HepG2 (cell line): ENCODE measurements at regions not wholly inside any gene's neighbourhood (a gene's known extent, or its start where the extent isn't known, plus 50 kb on each side); places are given as distances from the start of the nearest gene placed in this dataset.

Experiments used
- ATAC-seq: fragments of 200-7000 bp; cut with Tn5 transposase; 3 replicates; pipeline ENCODE4 v1.9.1; 2020; ENCODE audit warnings: mild to moderate bottlenecking, moderate library complexity
- BruUV-seq: library from RNA; stranded (reverse); fragments of 400-500 nt; replicated peaks from 2 replicates; lab custom pipeline; 2021; lab: Mats Ljungman, UMichigan
- CTCF ChIA-PET: fragments of 300-600 bp; formaldehyde crosslinking; extraction: SDS; loops from one replicate; lab custom pipeline; 2021; ENCODE audit warnings: low total read pairs, inconsistent platforms, low intra/inter-chr PET ratio; lab: Yijun Ruan, JAX
- POLR2A ChIA-PET: fragments of 350-600 bp; sonication (Branson Sonifier 250); formaldehyde crosslinking; loops from one replicate; lab custom pipeline; 2020; ENCODE audit warnings: antibody characterized with exemption, inconsistent platforms; lab: Yijun Ruan, JAX
- DNase-seq: peaks from one replicate; pipeline ENCODE4 v3.0.0-alpha.2; 2015; ENCODE audit warnings: low spot score
- FAIRE-seq: peaks from 3 replicates; lab custom pipeline; 2011; peaks lifted over from hg19 to GRCh38; lab: Jason Lieb, UNC
- H2AFZ ChIP-seq: one replicate; pipeline ENCODE4 v1.6.1; 2011; ENCODE audit warnings: low read length, inconsistent platforms
- H3K27ac ChIP-seq: fragments of 300-600 bp; 3 replicates; pipeline ENCODE4 v1.8.0; 2011; ENCODE audit warnings: mixed run types, mild to moderate bottlenecking, mixed read lengths, low read length, inconsistent platforms; ENCODE audit not compliant: insufficient read depth; ENCODE audit errors: extremely low read length
- H3K27me3 ChIP-seq, 2 experiments: fragments of 200-600 bp in 1 of 2; 2 replicates in 1 of 2; 3 replicates in 1 of 2; pipeline versions ENCODE4 v1.6.0 to v1.8.0; 2011; ENCODE audit warnings: low read length in 2 of 2, mild to moderate bottlenecking in 2 of 2, moderate library complexity in 2 of 2, inconsistent platforms in 1 of 2; ENCODE audit not compliant: insufficient read depth in 2 of 2, control insufficient read depth in 1 of 2
- H3K36me3 ChIP-seq, 2 experiments: fragments of 200-600 bp in 1 of 2; replicated peaks in 1 of 2; 2 replicates in 1 of 2; 3 replicates in 1 of 2; pipeline versions ENCODE4 v1.5.1 to v1.8.0; 2011; ENCODE audit warnings: low read length in 2 of 2, inconsistent platforms in 1 of 2; ENCODE audit not compliant: insufficient read depth in 2 of 2, control insufficient read depth in 1 of 2
- H3K4me1 ChIP-seq: 2 replicates; pipeline ENCODE4 v1.5.1; 2012; ENCODE audit warnings: low read length, inconsistent platforms; ENCODE audit not compliant: insufficient read depth
- H3K4me2 ChIP-seq: 2 replicates; pipeline ENCODE4 v1.6.0; 2011; ENCODE audit warnings: low read depth, low read length, inconsistent platforms
- H3K4me3 ChIP-seq, 3 experiments: fragments of 200-600 bp in 1 of 3; sonication (generic), shearing (Covaris generic) in 1 of 3; replicated peaks in 1 of 3; 2 replicates each; pipeline ENCODE4 v1.5.1; 2011 to 2016; ENCODE audit warnings: low read length in 3 of 3, inconsistent platforms in 2 of 3, low read depth in 2 of 3, mild to moderate bottlenecking in 2 of 3, control low read depth in 1 of 3, mixed read lengths in 1 of 3; ENCODE audit not compliant: insufficient read depth in 1 of 3
- H3K79me2 ChIP-seq: one replicate; pipeline ENCODE4 v1.6.1; 2011; ENCODE audit warnings: low read length, inconsistent platforms; ENCODE audit not compliant: insufficient read depth
- H3K9ac ChIP-seq: 2 replicates; pipeline ENCODE4 v1.6.0; 2011; ENCODE audit warnings: mild to moderate bottlenecking, low read depth, low read length, inconsistent platforms; ENCODE audit not compliant: insufficient read depth
- H3K9me3 ChIP-seq: 2 replicates; pipeline ENCODE4 v1.5.1; 2012; ENCODE audit warnings: mild to moderate bottlenecking, low read length
- H4K20me1 ChIP-seq: 2 replicates; pipeline ENCODE4 v1.6.0; 2011; ENCODE audit warnings: inconsistent platforms, mild to moderate bottlenecking, low read length, moderate library complexity; ENCODE audit not compliant: insufficient read depth
- ADNP ChIP-seq: sonication (generic); formaldehyde crosslinking; IDR thresholded peaks from 2 replicates; pipeline ENCODE4 v1.4.0; 2020; ENCODE audit warnings: missing genetic modification reagents
- CREB1 ChIP-seq, 2 experiments: fragments of 450-650 bp in 1 of 2; IDR thresholded peaks; 2 replicates each; pipeline ENCODE4 v1.6.1; 2016 to 2017; ENCODE audit warnings: control low read depth in 1 of 2, mild to moderate bottlenecking in 1 of 2, missing compliant biosample characterization in 1 of 2, missing genetic modification characterization in 1 of 2
- HIVEP1 ChIP-seq: sonication (generic); formaldehyde crosslinking; IDR thresholded peaks from 2 replicates; pipeline ENCODE4 v1.4.0; 2020; ENCODE audit warnings: mild to moderate bottlenecking, missing genetic modification reagents
- REXO4 ChIP-seq: sonication (generic); formaldehyde crosslinking; IDR thresholded peaks from 2 replicates; pipeline ENCODE4 v1.8.0; 2022; ENCODE audit warnings: missing genetic modification reagents, mild to moderate bottlenecking, borderline replicate concordance
- RNF2 ChIP-seq: fragments of 450-650 bp; conservative IDR thresholded peaks from 2 replicates; pipeline ENCODE4 v1.6.1; 2016; ENCODE audit warnings: low read depth
- SALL2 ChIP-seq: sonication (generic); formaldehyde crosslinking; IDR thresholded peaks from 2 replicates; pipeline ENCODE4 v1.8.1; 2023; ENCODE audit warnings: mild to moderate bottlenecking, missing genetic modification reagents, inconsistent platforms
- TBX2 ChIP-seq: sonication (generic); formaldehyde crosslinking; IDR thresholded peaks from 2 replicates; pipeline ENCODE4 v1.5.0; 2020; ENCODE audit warnings: missing genetic modification reagents, mild to moderate bottlenecking, borderline replicate concordance
- ZFP36L2 ChIP-seq: sonication (generic); formaldehyde crosslinking; IDR thresholded peaks from 2 replicates; pipeline ENCODE4 v1.4.0; 2020; ENCODE audit warnings: missing genetic modification reagents
- ZMYM3 ChIP-seq: sonication (generic); formaldehyde crosslinking; IDR thresholded peaks from 2 replicates; pipeline ENCODE4 v1.5.1; 2020; ENCODE audit warnings: mild to moderate bottlenecking, missing genetic modification reagents
- ZNF124 ChIP-seq: sonication (generic); formaldehyde crosslinking; IDR thresholded peaks from 2 replicates; pipeline ENCODE4 v1.4.0; 2020; ENCODE audit warnings: missing genetic modification reagents
- ZNF614 ChIP-seq: IDR thresholded peaks from 2 replicates; pipeline ENCODE4 v1.6.1; 2018; ENCODE audit warnings: missing biosample characterization, missing genetic modification reagents, inconsistent platforms, borderline replicate concordance
- WGBS: methylation state at CpG from one replicate; pipeline ENCODE4 v1.1.6; 2017; ENCODE audit warnings: low lambda C conversion rate; 5-methylcytosine and 5-hydroxymethylcytosine counted together
- in situ Hi-C: cut with HindIII; loops from 2 replicates; pipeline ENCODE4 v1.10.0; 2017; ENCODE audit warnings: low pct_unique_long_range_greater_than_20kb; ENCODE audit not compliant: extremely low pct_ligation_motif_present
- intact Hi-C: fragments of 100-400 bp; cut with micrococcal nuclease; formaldehyde crosslinking; loops from one replicate; pipeline ENCODE4 v1.10.0; 2022; ENCODE audit not compliant: unreplicated experiment
- TF ChIP-seq, protein P1 (sequence below): IDR thresholded peaks from 2 replicates; pipeline ENCODE4 v1.6.1; 2016; ENCODE audit warnings: control low read depth
- TF ChIP-seq, protein P2 (sequence below): sonication (generic); formaldehyde crosslinking; IDR thresholded peaks from 2 replicates; pipeline ENCODE4 v1.4.0; 2020; ENCODE audit warnings: missing genetic modification reagents, mild to moderate bottlenecking, borderline replicate concordance
- TF ChIP-seq, protein P3 (sequence below): sonication (generic); formaldehyde crosslinking; IDR thresholded peaks from 2 replicates; pipeline ENCODE4 v1.8.1; 2023; ENCODE audit warnings: missing genetic modification reagents, inconsistent platforms, borderline replicate concordance
- TF ChIP-seq, protein P4 (sequence below): sonication (generic); formaldehyde crosslinking; IDR thresholded peaks from 2 replicates; pipeline ENCODE4 v1.5.1; 2020; ENCODE audit warnings: mild to moderate bottlenecking, missing genetic modification reagents, borderline replicate concordance

DNA sequence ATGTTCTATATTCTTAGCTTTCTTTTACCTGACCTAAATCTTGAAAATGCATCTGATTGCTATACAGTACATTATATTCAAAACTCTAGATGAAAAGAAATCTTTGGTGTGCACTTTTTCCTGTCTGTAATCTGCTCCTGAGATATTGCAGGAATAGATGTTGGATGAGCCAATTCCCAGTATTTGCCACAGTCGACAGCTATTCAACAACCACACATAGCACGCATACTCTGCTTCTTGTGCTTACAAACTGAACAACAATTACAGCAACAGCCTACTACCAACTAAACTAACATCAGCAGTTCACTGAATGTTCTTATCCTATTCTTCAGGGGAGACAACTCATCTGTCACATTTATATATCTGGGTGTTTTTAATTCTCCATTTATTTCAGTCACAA lies 573.9 kb upstream of the GRID2 start:
- no peak for ATAC-seq
- no peak for FAIRE-seq
- H3K4me1 ChIP-seq = no peaks in the 10 kb centered on the region
- no peaks in the 10 kb centered on the region for H3K79me2 ChIP-seq
- no peak overlapping the region for H3K4me3 ChIP-seq
- H3K4me2 ChIP-seq = no peak overlapping the region
- ChIA-PET POLR2A (no interaction called here), CTCF (no interaction called here)
- WGBS = 19% methylated on average over 2 of the region's 2 CpGs
- H3K36me3 ChIP-seq = no peaks in the 10 kb centered on the region
- no peak for DNase-seq
- no peaks in the 10 kb centered on the region for H3K9me3 ChIP-seq
- BruUV-seq = no TSS peak
- H4K20me1 ChIP-seq = no peaks in the 10 kb centered on the region
- no peak overlapping the region for H3K9ac ChIP-seq
- in situ Hi-C loops (no loop called here), intact Hi-C loops (no loop called here)
- H3K27ac ChIP-seq = no peak overlapping the region
- H3K27me3 ChIP-seq = no peaks in the 10 kb centered on the region
- H2AFZ ChIP-seq = no peak overlapping the region
- no peak for TF ChIP-seq TBX2 (CRISPR knock-in tag)
- TF ChIP-seq, protein P1, sequence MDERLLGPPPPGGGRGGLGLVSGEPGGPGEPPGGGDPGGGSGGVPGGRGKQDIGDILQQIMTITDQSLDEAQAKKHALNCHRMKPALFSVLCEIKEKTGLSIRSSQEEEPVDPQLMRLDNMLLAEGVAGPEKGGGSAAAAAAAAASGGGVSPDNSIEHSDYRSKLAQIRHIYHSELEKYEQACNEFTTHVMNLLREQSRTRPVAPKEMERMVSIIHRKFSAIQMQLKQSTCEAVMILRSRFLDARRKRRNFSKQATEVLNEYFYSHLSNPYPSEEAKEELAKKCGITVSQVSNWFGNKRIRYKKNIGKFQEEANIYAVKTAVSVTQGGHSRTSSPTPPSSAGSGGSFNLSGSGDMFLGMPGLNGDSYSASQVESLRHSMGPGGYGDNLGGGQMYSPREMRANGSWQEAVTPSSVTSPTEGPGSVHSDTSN = no peak
- TF ChIP-seq RNF2 = no peak
- TF ChIP-seq, protein P2, sequence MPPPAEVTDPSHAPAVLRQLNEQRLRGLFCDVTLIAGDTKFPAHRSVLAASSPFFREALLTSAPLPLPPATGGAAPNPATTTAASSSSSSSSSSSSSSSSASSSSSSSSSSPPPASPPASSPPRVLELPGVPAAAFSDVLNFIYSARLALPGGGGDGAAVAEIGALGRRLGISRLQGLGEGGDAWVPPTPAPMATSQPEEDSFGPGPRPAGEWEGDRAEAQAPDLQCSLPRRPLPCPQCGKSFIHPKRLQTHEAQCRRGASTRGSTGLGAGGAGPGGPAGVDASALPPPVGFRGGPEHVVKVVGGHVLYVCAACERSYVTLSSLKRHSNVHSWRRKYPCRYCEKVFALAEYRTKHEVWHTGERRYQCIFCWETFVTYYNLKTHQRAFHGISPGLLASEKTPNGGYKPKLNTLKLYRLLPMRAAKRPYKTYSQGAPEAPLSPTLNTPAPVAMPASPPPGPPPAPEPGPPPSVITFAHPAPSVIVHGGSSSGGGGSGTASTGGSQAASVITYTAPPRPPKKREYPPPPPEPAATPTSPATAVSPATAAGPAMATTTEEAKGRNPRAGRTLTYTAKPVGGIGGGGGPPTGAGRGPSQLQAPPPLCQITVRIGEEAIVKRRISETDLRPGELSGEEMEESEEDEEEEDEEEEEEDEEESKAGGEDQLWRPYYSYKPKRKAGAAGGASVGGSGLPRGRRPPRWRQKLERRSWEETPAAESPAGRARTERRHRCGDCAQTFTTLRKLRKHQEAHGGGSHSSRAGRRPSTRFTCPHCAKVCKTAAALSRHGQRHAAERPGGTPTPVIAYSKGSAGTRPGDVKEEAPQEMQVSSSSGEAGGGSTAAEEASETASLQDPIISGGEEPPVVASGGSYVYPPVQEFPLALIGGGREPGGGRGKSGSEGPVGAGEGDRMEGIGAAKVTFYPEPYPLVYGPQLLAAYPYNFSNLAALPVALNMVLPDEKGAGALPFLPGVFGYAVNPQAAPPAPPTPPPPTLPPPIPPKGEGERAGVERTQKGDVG (CRISPR knock-in tag) = no peak
- TF ChIP-seq ADNP (CRISPR knock-in tag) = no peak
- TF ChIP-seq, protein P3, sequence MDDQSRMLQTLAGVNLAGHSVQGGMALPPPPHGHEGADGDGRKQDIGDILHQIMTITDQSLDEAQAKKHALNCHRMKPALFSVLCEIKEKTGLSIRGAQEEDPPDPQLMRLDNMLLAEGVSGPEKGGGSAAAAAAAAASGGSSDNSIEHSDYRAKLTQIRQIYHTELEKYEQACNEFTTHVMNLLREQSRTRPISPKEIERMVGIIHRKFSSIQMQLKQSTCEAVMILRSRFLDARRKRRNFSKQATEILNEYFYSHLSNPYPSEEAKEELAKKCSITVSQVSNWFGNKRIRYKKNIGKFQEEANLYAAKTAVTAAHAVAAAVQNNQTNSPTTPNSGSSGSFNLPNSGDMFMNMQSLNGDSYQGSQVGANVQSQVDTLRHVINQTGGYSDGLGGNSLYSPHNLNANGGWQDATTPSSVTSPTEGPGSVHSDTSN (CRISPR knock-in tag) = no peak
- no peak for TF ChIP-seq SALL2 (CRISPR knock-in tag)
- no peak for TF ChIP-seq ZNF614 (CRISPR knock-in tag)
- TF ChIP-seq REXO4 (CRISPR knock-in tag) = no peak
- TF ChIP-seq CREB1 (IDR thresholded peaks at IDR 0.05) = no peak
- no peak for TF ChIP-seq CREB1 (CRISPR knock-in tag; IDR thresholded peaks at IDR 0.05)
- TF ChIP-seq ZNF124 = no peak
- TF ChIP-seq, protein P4, sequence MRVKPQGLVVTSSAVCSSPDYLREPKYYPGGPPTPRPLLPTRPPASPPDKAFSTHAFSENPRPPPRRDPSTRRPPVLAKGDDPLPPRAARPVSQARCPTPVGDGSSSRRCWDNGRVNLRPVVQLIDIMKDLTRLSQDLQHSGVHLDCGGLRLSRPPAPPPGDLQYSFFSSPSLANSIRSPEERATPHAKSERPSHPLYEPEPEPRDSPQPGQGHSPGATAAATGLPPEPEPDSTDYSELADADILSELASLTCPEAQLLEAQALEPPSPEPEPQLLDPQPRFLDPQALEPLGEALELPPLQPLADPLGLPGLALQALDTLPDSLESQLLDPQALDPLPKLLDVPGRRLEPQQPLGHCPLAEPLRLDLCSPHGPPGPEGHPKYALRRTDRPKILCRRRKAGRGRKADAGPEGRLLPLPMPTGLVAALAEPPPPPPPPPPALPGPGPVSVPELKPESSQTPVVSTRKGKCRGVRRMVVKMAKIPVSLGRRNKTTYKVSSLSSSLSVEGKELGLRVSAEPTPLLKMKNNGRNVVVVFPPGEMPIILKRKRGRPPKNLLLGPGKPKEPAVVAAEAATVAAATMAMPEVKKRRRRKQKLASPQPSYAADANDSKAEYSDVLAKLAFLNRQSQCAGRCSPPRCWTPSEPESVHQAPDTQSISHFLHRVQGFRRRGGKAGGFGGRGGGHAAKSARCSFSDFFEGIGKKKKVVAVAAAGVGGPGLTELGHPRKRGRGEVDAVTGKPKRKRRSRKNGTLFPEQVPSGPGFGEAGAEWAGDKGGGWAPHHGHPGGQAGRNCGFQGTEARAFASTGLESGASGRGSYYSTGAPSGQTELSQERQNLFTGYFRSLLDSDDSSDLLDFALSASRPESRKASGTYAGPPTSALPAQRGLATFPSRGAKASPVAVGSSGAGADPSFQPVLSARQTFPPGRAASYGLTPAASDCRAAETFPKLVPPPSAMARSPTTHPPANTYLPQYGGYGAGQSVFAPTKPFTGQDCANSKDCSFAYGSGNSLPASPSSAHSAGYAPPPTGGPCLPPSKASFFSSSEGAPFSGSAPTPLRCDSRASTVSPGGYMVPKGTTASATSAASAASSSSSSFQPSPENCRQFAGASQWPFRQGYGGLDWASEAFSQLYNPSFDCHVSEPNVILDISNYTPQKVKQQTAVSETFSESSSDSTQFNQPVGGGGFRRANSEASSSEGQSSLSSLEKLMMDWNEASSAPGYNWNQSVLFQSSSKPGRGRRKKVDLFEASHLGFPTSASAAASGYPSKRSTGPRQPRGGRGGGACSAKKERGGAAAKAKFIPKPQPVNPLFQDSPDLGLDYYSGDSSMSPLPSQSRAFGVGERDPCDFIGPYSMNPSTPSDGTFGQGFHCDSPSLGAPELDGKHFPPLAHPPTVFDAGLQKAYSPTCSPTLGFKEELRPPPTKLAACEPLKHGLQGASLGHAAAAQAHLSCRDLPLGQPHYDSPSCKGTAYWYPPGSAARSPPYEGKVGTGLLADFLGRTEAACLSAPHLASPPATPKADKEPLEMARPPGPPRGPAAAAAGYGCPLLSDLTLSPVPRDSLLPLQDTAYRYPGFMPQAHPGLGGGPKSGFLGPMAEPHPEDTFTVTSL (CRISPR knock-in tag) = no peak
- TF ChIP-seq ZMYM3 (CRISPR knock-in tag) = no peak
- TF ChIP-seq ZFP36L2 (CRISPR knock-in tag) = no peak
- TF ChIP-seq HIVEP1 (CRISPR knock-in tag) = no peak
